Coronary artery (tissue), 2 donors: ENCODE measurements at regions not wholly inside any gene's neighbourhood (a gene's known extent, or its start where the extent isn't known, plus 50 kb on each side); places are given as distances from the start of the nearest gene placed in this dataset.

Experiments
- DNase-seq: peaks from one replicate; pipeline ENCODE4 v3.0.0-alpha.2; 2017; ENCODE audit warnings: low spot score
- H3K27ac ChIP-seq, 2 donors: fragments of 200-600 bp; sonication (generic); one replicate each; pipeline ENCODE4 v1.5.1; 2016 to 2019
- H3K4me3 ChIP-seq: fragments of 200-600 bp; sonication (generic); 2 replicates; pipeline ENCODE4 v1.5.1; 2016; ENCODE audit warnings: mild to moderate bottlenecking, moderate library complexity
- CTCF ChIP-seq: fragments of 200-600 bp; sonication (generic); IDR thresholded peaks from one replicate; pipeline ENCODE4 v1.5.1; 2019; ENCODE audit warnings: antibody characterized with exemption

GRCh38 chr9:16241231-16241630, 629.2 kb downstream of the BNC2 start:
- DNase-seq: no peak
- TF ChIP-seq CTCF: no peak
- Histone ChIP-seq H3K4me3 (no peak overlapping the region), H3K27ac (no peak overlapping the region)

- Histone ChIP-seq H3K27ac (no peak overlapping the region), H3K4me3 (no peak overlapping the region)
- TF ChIP-seq CTCF: no peak
- no peak for DNase-seq
These were observed 626.7 kb downstream of the BNC2 start for GRCh38 chr9:16243798-16244197.

- TF ChIP-seq CTCF: no peak
- DNase-seq: no peak
These were observed 624.6 kb downstream of the BNC2 start for GRCh38 chr9:16245756-16246440.

GRCh38 chr9:16246785-16247184, 623.7 kb downstream of the BNC2 start:
- Histone ChIP-seq H3K4me3 (no peak overlapping the region), H3K27ac (no peak overlapping the region)
- TF ChIP-seq CTCF: no peak
- DNase-seq: no peak

More at GRCh38 chr9:16245756-16246440, 624.6 kb downstream of the BNC2 start:
- H3K4me3 ChIP-seq: no peak overlapping the region
- no peak overlapping the region for H3K27ac ChIP-seq

GRCh38 chr9:16247188-16247875, 623.1 kb downstream of the BNC2 start:
- Histone ChIP-seq H3K4me3 (no peak overlapping the region), H3K27ac (no peak overlapping the region)
- TF ChIP-seq CTCF: no peak

GRCh38 chr9:16248822-16249221, 621.6 kb downstream of the BNC2 start:
- no peak overlapping the region for H3K4me3 ChIP-seq
- no peak overlapping the region for H3K27ac ChIP-seq
- no peak for TF ChIP-seq CTCF

More at GRCh38 chr9:16247188-16247875, 623.1 kb downstream of the BNC2 start:
- no peak for DNase-seq

GRCh38 chr9:16252616-16253015, 617.9 kb downstream of the BNC2 start:
- H3K4me3 ChIP-seq: no peak overlapping the region
- no peak for DNase-seq
- TF ChIP-seq CTCF: no peak
- no peak overlapping the region for H3K27ac ChIP-seq

More at GRCh38 chr9:16248822-16249221, 621.6 kb downstream of the BNC2 start:
- no peak for DNase-seq
